ENCODE measurements at regions not wholly inside any gene's neighbourhood (a gene's known extent, or its start where the extent isn't known, plus 50 kb on each side); places are given as distances from the start of the nearest gene placed in this dataset.

GRCh38 chr2:7523481-7524120 lies 606.4 kb downstream of the RNF144A start:
- no peak for TF ChIP-seq POLR2A (IDR thresholded peaks at IDR 0.05)
- TF ChIP-seq EP300 (IDR thresholded peaks at IDR 0.05), result no peak
- TF ChIP-seq CTCF (IDR thresholded peaks at IDR 0.05), result no peak
- TF ChIP-seq POLR2AphosphoS5 (IDR thresholded peaks at IDR 0.05), result no peak
- Histone ChIP-seq H3K4me3 (no peak overlapping the region), H3K9me3 (peaks cover 0 to 1% (median 0%) of the 10 kb centered on the region in 4 donors), H3K36me3 (no peaks in the 10 kb centered on the region), H3K4me1 (no peaks in the 10 kb centered on the region), H3K27ac (no peak overlapping the region), H3K27me3 (no peaks in the 10 kb centered on the region)
- intact Hi-C loops (cut with DNase I), result no loop called here
- 78 to 79% methylated on average over 12 of the region's 12 CpGs for WGBS, 2 donors
- DNase-seq, result no peak

- intact Hi-C loops (cut with DNase I), result no loop called here
- H3K9me3 ChIP-seq, result peaks cover 0 to 2% (median 0%) of the 10 kb centered on the region in 4 donors
- no peaks in the 10 kb centered on the region for H3K36me3 ChIP-seq
- no peak for DNase-seq
- H3K4me3 ChIP-seq, result no peak overlapping the region
- no peaks in the 10 kb centered on the region for H3K27me3 ChIP-seq
- WGBS, 2 donors, result 89 to 92% methylated on average over 3 of the region's 3 CpGs
- no peak for TF ChIP-seq CTCF (IDR thresholded peaks at IDR 0.05)
- TF ChIP-seq EP300 (IDR thresholded peaks at IDR 0.05), result no peak
- no peak for TF ChIP-seq POLR2AphosphoS5 (IDR thresholded peaks at IDR 0.05)
- TF ChIP-seq POLR2A (IDR thresholded peaks at IDR 0.05), result no peak
- no peaks in the 10 kb centered on the region for H3K4me1 ChIP-seq
- no peak overlapping the region for H3K27ac ChIP-seq
These were observed 607.0 kb downstream of the RNF144A start for GRCh38 chr2:7524195-7524594.

- Histone ChIP-seq H3K9me3 (peaks cover 0 to 2% (median under 1%) of the 10 kb centered on the region in 4 donors), H3K4me3 (no peak overlapping the region), H3K36me3 (no peaks in the 10 kb centered on the region), H3K4me1 (no peaks in the 10 kb centered on the region), H3K27me3 (no peaks in the 10 kb centered on the region), H3K27ac (no peak overlapping the region)
- TF ChIP-seq POLR2A (IDR thresholded peaks at IDR 0.05) (no peak), CTCF (IDR thresholded peaks at IDR 0.05) (no peak), EP300 (IDR thresholded peaks at IDR 0.05) (no peak), POLR2AphosphoS5 (IDR thresholded peaks at IDR 0.05) (no peak)
- 88 to 90% methylated on average over 1 of the region's 1 CpG for WGBS, 2 donors
- intact Hi-C loops (cut with DNase I), result no loop called here
- no peak for DNase-seq
These were observed 608.5 kb downstream of the RNF144A start for GRCh38 chr2:7525746-7526145.

GRCh38 chr2:7527165-7527722 lies 610.0 kb downstream of the RNF144A start:
- WGBS, 2 donors, result 68 to 79% methylated on average over 3 of the region's 3 CpGs
- Histone ChIP-seq H3K4me3 (no peak overlapping the region), H3K9me3 (peaks cover 0 to 8% (median 3%) of the 10 kb centered on the region in 4 donors), H3K4me1 (no peaks in the 10 kb centered on the region), H3K27me3 (no peaks in the 10 kb centered on the region), H3K36me3 (no peaks in the 10 kb centered on the region), H3K27ac (no peak overlapping the region)
- no peak for DNase-seq
- intact Hi-C loops (cut with DNase I), result no loop called here
- TF ChIP-seq CTCF (IDR thresholded peaks at IDR 0.05) (no peak), EP300 (IDR thresholded peaks at IDR 0.05) (no peak), POLR2AphosphoS5 (IDR thresholded peaks at IDR 0.05) (no peak), POLR2A (IDR thresholded peaks at IDR 0.05) (no peak)

- H3K36me3 ChIP-seq, result no peaks in the 10 kb centered on the region
- H3K27me3 ChIP-seq, result no peaks in the 10 kb centered on the region
- H3K9me3 ChIP-seq, result peaks cover 0 to 8% (median 3%) of the 10 kb centered on the region in 4 donors
- H3K4me3 ChIP-seq, result no peak overlapping the region
- no peaks in the 10 kb centered on the region for H3K4me1 ChIP-seq
- no peak overlapping the region for H3K27ac ChIP-seq
- no peak for TF ChIP-seq POLR2A (IDR thresholded peaks at IDR 0.05)
- no peak for TF ChIP-seq POLR2AphosphoS5 (IDR thresholded peaks at IDR 0.05)
- TF ChIP-seq EP300 (IDR thresholded peaks at IDR 0.05), result no peak
- TF ChIP-seq CTCF (IDR thresholded peaks at IDR 0.05), result no peak
- intact Hi-C loops (cut with DNase I), result no loop called here
- DNase-seq, result no peak
These were observed 612.8 kb downstream of the RNF144A start for GRCh38 chr2:7530001-7530400.
